ENCODE measurements at regions not wholly inside any gene's neighbourhood (a gene's known extent, or its start where the extent isn't known, plus 50 kb on each side); places are given as distances from the start of the nearest gene placed in this dataset.
A peak's percentile ranks its signal among the peaks of the same experiment; 100 is the strongest.

DNA sequence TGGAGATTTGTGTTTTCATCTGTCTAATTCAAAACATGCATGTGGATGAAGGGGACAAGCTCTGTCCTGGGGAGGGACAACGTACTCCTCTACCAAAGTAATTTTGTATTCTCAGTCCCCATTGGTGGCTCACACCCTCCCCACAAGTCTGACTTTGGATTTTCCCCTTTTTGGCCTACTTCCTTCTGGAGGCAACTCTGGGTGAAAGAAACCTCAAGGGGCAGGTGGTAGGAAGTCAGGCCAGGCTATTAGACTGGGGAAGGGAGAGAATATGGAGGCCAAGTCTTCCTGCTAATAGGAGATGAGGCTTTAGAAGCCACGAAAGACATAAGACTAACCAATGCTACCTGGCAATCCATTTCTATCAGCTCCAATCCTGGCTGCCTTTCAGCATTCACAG is 124.9 kb upstream of the RASGRP1 start:
- TF ChIP-seq, protein P1, sequence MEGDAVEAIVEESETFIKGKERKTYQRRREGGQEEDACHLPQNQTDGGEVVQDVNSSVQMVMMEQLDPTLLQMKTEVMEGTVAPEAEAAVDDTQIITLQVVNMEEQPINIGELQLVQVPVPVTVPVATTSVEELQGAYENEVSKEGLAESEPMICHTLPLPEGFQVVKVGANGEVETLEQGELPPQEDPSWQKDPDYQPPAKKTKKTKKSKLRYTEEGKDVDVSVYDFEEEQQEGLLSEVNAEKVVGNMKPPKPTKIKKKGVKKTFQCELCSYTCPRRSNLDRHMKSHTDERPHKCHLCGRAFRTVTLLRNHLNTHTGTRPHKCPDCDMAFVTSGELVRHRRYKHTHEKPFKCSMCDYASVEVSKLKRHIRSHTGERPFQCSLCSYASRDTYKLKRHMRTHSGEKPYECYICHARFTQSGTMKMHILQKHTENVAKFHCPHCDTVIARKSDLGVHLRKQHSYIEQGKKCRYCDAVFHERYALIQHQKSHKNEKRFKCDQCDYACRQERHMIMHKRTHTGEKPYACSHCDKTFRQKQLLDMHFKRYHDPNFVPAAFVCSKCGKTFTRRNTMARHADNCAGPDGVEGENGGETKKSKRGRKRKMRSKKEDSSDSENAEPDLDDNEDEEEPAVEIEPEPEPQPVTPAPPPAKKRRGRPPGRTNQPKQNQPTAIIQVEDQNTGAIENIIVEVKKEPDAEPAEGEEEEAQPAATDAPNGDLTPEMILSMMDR (IDR thresholded peaks at IDR 0.05; ENCODE audit: low read depth, low read length, poor library complexity, severe bottlenecking) = no peak
- TF ChIP-seq EZH2phosphoT487 (IDR thresholded peaks at IDR 0.05; ENCODE audit: borderline replicate concordance, low read length) = no peak
- Histone ChIP-seq H3K4me3 (ENCODE audit: low read length) (no peak overlapping the region), H3K4me2 (ENCODE audit: low read length) (no peak overlapping the region)

DNA sequence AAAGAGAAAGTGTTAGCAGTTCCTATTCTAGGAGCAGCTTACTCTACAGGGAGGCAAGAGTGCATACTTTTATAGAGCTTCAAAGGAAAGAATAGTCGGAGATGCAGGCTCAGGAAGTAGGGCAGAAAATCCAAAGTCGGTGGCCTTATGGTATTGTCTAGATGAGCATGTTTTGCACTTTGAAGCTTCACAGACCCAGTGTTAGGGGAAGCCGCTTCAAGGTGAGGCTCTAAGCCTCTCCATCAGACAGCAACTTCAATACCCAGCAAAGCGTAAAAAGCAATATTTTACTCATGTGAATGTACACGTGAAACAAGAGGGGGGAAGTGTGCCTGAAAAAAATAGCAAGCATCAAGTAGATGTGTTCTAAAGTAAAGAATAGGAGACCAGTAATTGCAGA is 125.6 kb upstream of the RASGRP1 start:
- no peaks in the 10 kb centered on the region for H3F3A ChIP-seq (ENCODE audit: control insufficient read depth, insufficient read depth)
- no peaks in the 10 kb centered on the region for H3K9me2 ChIP-seq (replicated peaks; ENCODE audit: control insufficient read depth, low read length)
- no peak overlapping the region for H3K4me3 ChIP-seq (ENCODE audit: low read length)
- H3K79me2 ChIP-seq (ENCODE audit: control insufficient read depth, low read length) = no peaks in the 10 kb centered on the region
- no peaks in the 10 kb centered on the region for H4K20me1 ChIP-seq (ENCODE audit: control insufficient read depth, insufficient read depth, low read depth, low read length)
- TF ChIP-seq, protein P1 (IDR thresholded peaks at IDR 0.05; ENCODE audit: low read depth, low read length, poor library complexity, severe bottlenecking) = no peak
- no peak for TF ChIP-seq EZH2phosphoT487 (IDR thresholded peaks at IDR 0.05; ENCODE audit: borderline replicate concordance, low read length)
- H3K27ac ChIP-seq (ENCODE audit: low read depth, low read length) = no peak overlapping the region
- no peaks in the 10 kb centered on the region for H3K27me3 ChIP-seq (ENCODE audit: control insufficient read depth, low read length)
- no peaks in the 10 kb centered on the region for H3K36me3 ChIP-seq (ENCODE audit: control insufficient read depth, low read length)
- H3K9me3 ChIP-seq (ENCODE audit: control insufficient read depth, insufficient read depth, low read length) = no peaks in the 10 kb centered on the region
- peaks cover 9% of the 10 kb centered on the region for H3K4me1 ChIP-seq (ENCODE audit: control insufficient read depth, low read length)
- no peak overlapping the region for H3K4me2 ChIP-seq (ENCODE audit: low read length)

More for the DNA sequence above, 124.9 kb upstream of the RASGRP1 start:
- Histone ChIP-seq H3K79me2 (ENCODE audit: control insufficient read depth, low read length) (no peaks in the 10 kb centered on the region), H3K36me3 (ENCODE audit: control insufficient read depth, low read length) (no peaks in the 10 kb centered on the region), H3K4me1 (ENCODE audit: control insufficient read depth, low read length) (peaks cover 9% of the 10 kb centered on the region), H3K27ac (ENCODE audit: low read depth, low read length) (no peak overlapping the region), H4K20me1 (ENCODE audit: control insufficient read depth, insufficient read depth, low read depth, low read length) (no peaks in the 10 kb centered on the region), H3K9me3 (ENCODE audit: control insufficient read depth, insufficient read depth, low read length) (no peaks in the 10 kb centered on the region), H3K27me3 (ENCODE audit: control insufficient read depth, low read length) (no peaks in the 10 kb centered on the region), H3K9me2 (replicated peaks; ENCODE audit: control insufficient read depth, low read length) (no peaks in the 10 kb centered on the region), H3F3A (ENCODE audit: control insufficient read depth, insufficient read depth) (no peaks in the 10 kb centered on the region)

DNA sequence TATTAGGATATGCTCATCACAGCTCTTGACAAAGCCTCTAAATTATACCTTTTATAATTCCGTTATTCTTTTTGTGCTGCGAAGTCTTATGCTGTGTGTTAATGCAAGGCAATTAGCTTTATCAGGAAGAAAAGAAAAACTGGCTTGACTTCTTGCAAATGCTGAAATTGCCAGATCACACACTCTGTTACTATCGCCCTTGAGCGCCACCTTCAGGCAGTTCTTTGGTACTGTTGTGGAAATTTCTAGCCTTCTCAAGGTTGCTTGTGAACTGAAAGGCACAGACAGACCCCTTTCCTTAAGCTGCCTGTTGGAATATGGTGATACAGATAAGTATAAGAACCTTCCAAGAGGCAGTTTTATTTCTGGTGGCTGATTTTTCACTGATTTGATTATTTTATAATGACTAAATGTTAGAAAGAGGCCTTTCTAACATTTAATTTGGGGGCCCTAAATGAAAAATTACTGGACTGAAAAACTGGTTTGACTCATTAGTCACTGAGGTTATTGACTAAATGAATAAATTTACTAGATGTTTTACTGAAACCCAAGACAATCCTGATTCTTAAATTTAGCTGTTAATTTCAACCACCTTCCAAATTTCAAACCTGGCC is 126.2 kb upstream of the RASGRP1 start:
- H3K79me2 ChIP-seq (ENCODE audit: control insufficient read depth, low read length) = no peaks in the 10 kb centered on the region
- H3K4me3 ChIP-seq (ENCODE audit: low read length) = no peak overlapping the region
- peaks cover 9% of the 10 kb centered on the region for H3K4me1 ChIP-seq (ENCODE audit: control insufficient read depth, low read length)
- H4K20me1 ChIP-seq (ENCODE audit: control insufficient read depth, insufficient read depth, low read depth, low read length) = no peaks in the 10 kb centered on the region
- H3K9me3 ChIP-seq (ENCODE audit: control insufficient read depth, insufficient read depth, low read length) = no peaks in the 10 kb centered on the region
- H3F3A ChIP-seq (ENCODE audit: control insufficient read depth, insufficient read depth) = no peaks in the 10 kb centered on the region
- H3K36me3 ChIP-seq (ENCODE audit: control insufficient read depth, low read length) = no peaks in the 10 kb centered on the region
- H3K27me3 ChIP-seq (ENCODE audit: control insufficient read depth, low read length) = no peaks in the 10 kb centered on the region
- no peak overlapping the region for H3K4me2 ChIP-seq (ENCODE audit: low read length)
- no peaks in the 10 kb centered on the region for H3K9me2 ChIP-seq (replicated peaks; ENCODE audit: control insufficient read depth, low read length)
- no peak overlapping the region for H3K27ac ChIP-seq (ENCODE audit: low read depth, low read length)
- TF ChIP-seq, protein P1 (IDR thresholded peaks at IDR 0.05; ENCODE audit: low read depth, low read length, poor library complexity, severe bottlenecking) = peak; percentile 82
- TF ChIP-seq EZH2phosphoT487 (IDR thresholded peaks at IDR 0.05; ENCODE audit: borderline replicate concordance, low read length) = no peak
